ENCODE measurements at regions not wholly inside any gene's neighbourhood (a gene's known extent, or its start where the extent isn't known, plus 50 kb on each side); places are given as distances from the start of the nearest gene placed in this dataset.
A peak's percentile ranks its signal among the peaks of the same experiment; 100 is the strongest.

DNA sequence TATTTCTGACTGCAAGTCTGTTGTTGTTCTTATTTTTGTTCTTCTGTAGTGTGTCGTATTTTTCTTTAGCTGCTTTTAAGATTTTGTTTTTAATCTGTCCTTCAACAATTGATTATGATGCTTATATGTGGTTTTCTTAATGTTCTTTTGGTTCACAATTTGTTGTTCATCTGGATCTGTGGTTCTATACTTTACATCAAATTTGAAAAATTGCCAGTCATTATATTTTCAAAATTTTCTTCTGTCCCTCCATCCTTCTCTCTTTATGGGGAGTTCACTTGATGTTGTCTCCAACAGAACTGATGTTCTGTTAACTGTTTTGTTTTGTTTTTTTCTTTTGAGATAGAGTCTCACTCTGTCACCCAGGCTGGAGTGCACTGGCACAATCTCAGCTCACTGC is 378.5 kb upstream of the CD180 start:
- POLR2A ChIA-PET (ENCODE audit: partially characterized antibody): no interaction called here
- Mint-ChIP-seq H3K27me3 (peaks cover 5 to 6% of the 10 kb centered on the region in 2 donors), H3K27ac (no peak overlapping the region), H3K4me1 (no peaks in the 10 kb centered on the region), H3K9me3 (peaks cover 0 to 35% (median 22%) of the 10 kb centered on the region in 8 donors), H3K4me3 (no peak overlapping the region), H3K36me3 (peaks cover 0 to 5% of the 10 kb centered on the region in 2 donors)
- CTCF ChIA-PET (ENCODE audit: partially characterized antibody): no interaction called here
- H3K4me1 ChIP-seq (ENCODE audit: insufficient read depth, low read length): no peaks in the 10 kb centered on the region
- H3K27me3 ChIP-seq (ENCODE audit: insufficient read depth, low read length): no peaks in the 10 kb centered on the region
- intact Hi-C loops (cut with micrococcal nuclease): no loop called here
- H3K27ac ChIP-seq (ENCODE audit: low read depth, low read length): no peak overlapping the region
- no peaks in the 10 kb centered on the region for H3K36me3 ChIP-seq (ENCODE audit: insufficient read depth, low read length)
- no peaks in the 10 kb centered on the region for H3K9me3 ChIP-seq (ENCODE audit: control insufficient read depth in 1 of 2, low read length in 2 of 2)
- DNase-seq: no peak
- H3K4me3 ChIP-seq (ENCODE audit: low read length in 2 of 2): no peak overlapping the region

DNA sequence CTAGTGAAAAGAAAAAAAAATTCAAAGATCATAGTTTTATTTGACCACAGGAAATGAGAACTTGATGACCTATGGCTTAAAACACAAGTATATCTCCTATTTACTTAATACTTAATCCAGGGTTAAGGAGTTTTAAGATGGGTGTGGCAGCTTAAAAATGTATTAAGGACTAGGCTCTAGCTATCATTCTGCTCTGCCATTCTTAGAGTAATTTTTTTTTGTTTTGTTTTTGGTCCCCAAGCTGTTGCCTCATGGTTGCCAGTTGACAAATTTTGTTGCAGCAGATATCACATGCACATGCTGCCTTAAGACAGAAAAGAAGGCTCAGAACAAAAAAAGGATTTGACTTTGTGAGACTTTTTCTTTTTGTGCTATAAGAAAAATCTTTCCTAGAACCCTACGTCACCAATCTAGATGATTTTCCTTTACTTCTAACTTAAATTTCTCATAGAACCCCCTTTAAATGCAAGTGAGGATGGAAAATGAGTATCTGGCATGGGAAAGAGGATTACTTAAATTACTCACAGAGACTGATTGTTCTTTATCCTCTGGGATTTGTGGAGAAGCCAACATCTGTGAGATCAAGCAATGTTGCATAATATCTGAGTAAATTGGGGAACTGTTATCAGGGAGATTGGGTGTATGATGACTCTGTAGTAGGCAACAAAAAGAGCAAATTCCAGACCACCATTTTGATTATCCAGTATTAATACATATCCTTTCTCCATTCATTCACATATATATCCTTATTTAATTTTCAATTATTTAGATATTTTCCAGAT is 364.7 kb upstream of the CD180 start:
- Mint-ChIP-seq H3K36me3 (peaks cover 0 to 4% of the 10 kb centered on the region in 2 donors), H3K4me1 (peaks cover 0 to 2% (median 0%) of the 10 kb centered on the region in 4 donors), H3K9me3 (peaks cover 0 to 40% (median 25%) of the 10 kb centered on the region in 8 donors), H3K4me3 (no peak overlapping the region), H3K27me3 (no peaks in the 10 kb centered on the region), H3K27ac (no peak overlapping the region)
- no peak for DNase-seq
- Histone ChIP-seq H3K27ac (ENCODE audit: low read depth, low read length) (no peak overlapping the region), H3K9me3 (ENCODE audit: control insufficient read depth in 1 of 2, low read length in 2 of 2) (no peaks in the 10 kb centered on the region), H3K4me3 (ENCODE audit: low read length in 2 of 2) (no peak overlapping the region), H3K27me3 (ENCODE audit: insufficient read depth, low read length) (no peaks in the 10 kb centered on the region), H3K36me3 (ENCODE audit: insufficient read depth, low read length) (no peaks in the 10 kb centered on the region), H3K4me1 (ENCODE audit: insufficient read depth, low read length) (no peaks in the 10 kb centered on the region)
- CTCF ChIA-PET (ENCODE audit: partially characterized antibody): no interaction called here
- intact Hi-C loops (cut with micrococcal nuclease): no loop called here
- POLR2A ChIA-PET (ENCODE audit: partially characterized antibody): no interaction called here

DNA sequence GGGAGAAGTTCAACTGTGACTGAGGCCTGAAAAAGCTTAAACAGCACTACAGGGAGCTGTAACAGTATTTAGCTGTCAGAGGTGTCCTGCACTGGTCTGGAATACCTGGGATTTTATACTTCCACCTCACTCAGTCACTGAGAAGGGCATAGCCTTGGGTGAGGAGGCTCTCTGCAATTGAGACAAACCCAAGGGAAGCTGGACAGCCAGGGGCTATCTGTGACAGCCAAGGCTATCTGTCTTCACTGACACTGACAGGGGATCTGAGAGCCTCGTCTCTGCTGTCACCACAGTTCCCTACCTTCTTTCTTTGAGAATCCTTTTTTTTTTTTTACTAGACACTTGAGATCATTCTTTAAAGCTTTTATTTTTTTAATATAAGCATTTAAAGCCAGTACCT is 356.2 kb upstream of the CD180 start:
- H3K36me3 ChIP-seq (ENCODE audit: insufficient read depth, low read length): no peaks in the 10 kb centered on the region
- no peaks in the 10 kb centered on the region for H3K27me3 ChIP-seq (ENCODE audit: insufficient read depth, low read length)
- ChIA-PET CTCF (ENCODE audit: partially characterized antibody) (no interaction called here), POLR2A (ENCODE audit: partially characterized antibody) (no interaction called here)
- H3K9me3 ChIP-seq (ENCODE audit: control insufficient read depth in 1 of 2, low read length in 2 of 2): no peaks in the 10 kb centered on the region
- H3K4me1 ChIP-seq (ENCODE audit: insufficient read depth, low read length): no peaks in the 10 kb centered on the region
- H3K4me1 Mint-ChIP-seq: peaks cover 7 to 18% (median 13%) of the 10 kb centered on the region in 4 donors
- H3K9me3 Mint-ChIP-seq: peaks cover 0 to 3% (median 0%) of the 10 kb centered on the region in 8 donors
- intact Hi-C loops (cut with micrococcal nuclease): no loop called here
- H3K27me3 Mint-ChIP-seq: peaks cover 0 to 2% of the 10 kb centered on the region in 2 donors
- no peak overlapping the region for H3K4me3 Mint-ChIP-seq
- DNase-seq: no peak
- H3K36me3 Mint-ChIP-seq: no peaks in the 10 kb centered on the region
- no peak overlapping the region for H3K27ac ChIP-seq (ENCODE audit: low read depth, low read length)
- H3K4me3 ChIP-seq (ENCODE audit: low read length in 2 of 2): no peak overlapping the region
- no peak overlapping the region for H3K27ac Mint-ChIP-seq

DNA sequence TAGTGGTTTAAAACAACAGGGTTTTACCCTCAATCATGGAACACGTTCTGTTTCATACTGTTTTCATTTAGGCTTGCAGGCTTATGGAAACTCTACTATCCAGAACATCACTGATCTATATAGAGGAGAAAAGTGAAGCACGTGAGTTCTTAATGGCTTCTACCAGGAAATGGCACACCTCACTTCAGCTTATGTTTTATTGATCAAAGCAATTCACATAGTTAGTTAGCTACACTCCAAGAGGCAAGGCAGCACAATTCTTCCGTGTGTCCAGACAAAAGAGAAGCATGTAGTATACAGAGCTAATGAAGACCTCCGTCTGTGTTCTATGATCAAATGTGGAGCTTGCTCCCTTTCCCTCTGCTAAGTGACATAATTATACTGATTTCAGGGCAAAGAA is 353.3 kb upstream of the CD180 start:
- no peak for DNase-seq
- H3K27ac ChIP-seq (ENCODE audit: low read depth, low read length): no peak overlapping the region
- Mint-ChIP-seq H3K27me3 (no peaks in the 10 kb centered on the region), H3K9me3 (peaks cover 0 to 2% (median 0%) of the 10 kb centered on the region in 8 donors), H3K4me3 (no peak overlapping the region), H3K4me1 (peaks cover 11 to 20% (median 16%) of the 10 kb centered on the region in 4 donors), H3K36me3 (no peaks in the 10 kb centered on the region), H3K27ac (no peak overlapping the region)
- intact Hi-C loops (cut with micrococcal nuclease): no loop called here
- H3K27me3 ChIP-seq (ENCODE audit: insufficient read depth, low read length): no peaks in the 10 kb centered on the region
- no peak overlapping the region for H3K4me3 ChIP-seq (ENCODE audit: low read length in 2 of 2)
- H3K9me3 ChIP-seq (ENCODE audit: control insufficient read depth in 1 of 2, low read length in 2 of 2): no peaks in the 10 kb centered on the region
- H3K4me1 ChIP-seq (ENCODE audit: insufficient read depth, low read length): no peaks in the 10 kb centered on the region
- no peaks in the 10 kb centered on the region for H3K36me3 ChIP-seq (ENCODE audit: insufficient read depth, low read length)
- ChIA-PET CTCF (ENCODE audit: partially characterized antibody) (no interaction called here), POLR2A (ENCODE audit: partially characterized antibody) (interaction anchor here (0.7 kb wide), 1 partner anchor 56 kb away, joined by 3 read pairs; no protein-coding TSS in a partner anchor)

DNA sequence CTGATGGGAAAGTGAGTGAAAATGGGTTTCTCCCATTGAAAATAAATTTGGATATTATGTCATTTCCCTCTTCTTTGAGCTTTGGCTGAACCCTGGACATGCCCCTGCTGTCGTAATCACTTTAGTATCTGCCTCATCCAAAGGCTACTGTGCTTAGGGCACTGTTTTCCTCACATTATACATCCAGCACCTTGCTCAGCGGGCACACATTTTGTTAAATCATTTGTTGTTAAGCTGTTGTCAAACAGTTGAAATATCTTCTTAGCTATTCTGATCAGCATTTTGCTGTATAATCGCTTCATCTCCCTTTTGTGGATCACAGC is 352.7 kb upstream of the CD180 start:
- H3K9me3 Mint-ChIP-seq: peaks cover 0 to 2% (median 0%) of the 10 kb centered on the region in 8 donors
- Histone ChIP-seq H3K27ac (ENCODE audit: low read depth, low read length) (no peak overlapping the region), H3K4me1 (ENCODE audit: insufficient read depth, low read length) (no peaks in the 10 kb centered on the region), H3K27me3 (ENCODE audit: insufficient read depth, low read length) (no peaks in the 10 kb centered on the region), H3K36me3 (ENCODE audit: insufficient read depth, low read length) (no peaks in the 10 kb centered on the region), H3K4me3 (ENCODE audit: low read length in 2 of 2) (no peak overlapping the region), H3K9me3 (ENCODE audit: control insufficient read depth in 1 of 2, low read length in 2 of 2) (no peaks in the 10 kb centered on the region)
- H3K4me1 Mint-ChIP-seq: peaks cover 11 to 20% (median 16%) of the 10 kb centered on the region in 4 donors
- no peak for DNase-seq
- POLR2A ChIA-PET (ENCODE audit: partially characterized antibody): interaction anchor here (0.7 kb wide), 1 partner anchor 55 kb away, joined by 3 read pairs; no protein-coding TSS in a partner anchor
- CTCF ChIA-PET (ENCODE audit: partially characterized antibody): no interaction called here
- intact Hi-C loops (cut with micrococcal nuclease): no loop called here
- H3K27me3 Mint-ChIP-seq: no peaks in the 10 kb centered on the region
- peak overlapping the region in 1 of 7 donors; percentile 64 for H3K27ac Mint-ChIP-seq
- no peaks in the 10 kb centered on the region for H3K36me3 Mint-ChIP-seq
- H3K4me3 Mint-ChIP-seq: peak overlapping the region in 2 of 8 donors; percentile 33 to 57

DNA sequence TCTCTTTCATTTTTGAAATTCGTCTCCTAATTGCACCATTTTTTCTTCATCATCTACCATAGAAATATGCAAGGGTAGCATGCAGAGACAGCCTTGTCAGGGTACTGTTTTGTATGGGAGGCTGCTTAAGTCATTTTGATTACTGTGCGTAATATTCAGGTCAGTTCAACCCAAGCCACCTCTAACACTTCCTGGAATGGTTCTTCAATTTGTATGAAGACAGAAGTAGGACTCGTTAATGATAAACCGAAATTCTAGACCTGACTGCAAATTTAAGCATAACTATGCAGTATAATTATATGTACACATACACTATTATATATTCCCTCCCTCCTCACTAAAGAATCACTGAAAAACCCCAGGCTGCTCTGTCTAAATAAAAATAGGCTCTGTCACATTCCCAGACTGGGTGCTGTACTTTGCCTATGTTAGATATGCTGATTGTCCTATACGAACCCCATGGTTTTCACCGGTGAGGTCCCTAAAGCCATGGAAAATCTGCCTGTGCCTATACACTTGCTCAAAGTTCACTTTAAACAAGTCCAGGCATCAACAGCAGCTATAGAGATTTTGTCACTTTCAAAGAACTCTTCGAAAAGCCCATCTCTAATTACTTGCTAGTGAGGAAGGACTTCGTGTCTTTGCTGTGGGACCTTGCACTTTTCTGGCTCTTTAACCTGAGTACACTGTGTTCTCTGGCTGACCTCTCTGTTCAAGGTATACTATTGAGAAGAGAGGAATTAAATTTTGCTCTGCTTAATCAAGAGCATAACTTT is 352.1 kb upstream of the CD180 start:
- Histone ChIP-seq H3K4me3 (ENCODE audit: low read length in 2 of 2) (no peak overlapping the region), H3K36me3 (ENCODE audit: insufficient read depth, low read length) (no peaks in the 10 kb centered on the region), H3K4me1 (ENCODE audit: insufficient read depth, low read length) (no peaks in the 10 kb centered on the region), H3K9me3 (ENCODE audit: control insufficient read depth in 1 of 2, low read length in 2 of 2) (no peaks in the 10 kb centered on the region), H3K27me3 (ENCODE audit: insufficient read depth, low read length) (no peaks in the 10 kb centered on the region), H3K27ac (ENCODE audit: low read depth, low read length) (no peak overlapping the region)
- H3K27me3 Mint-ChIP-seq: no peaks in the 10 kb centered on the region
- peaks cover 11 to 20% (median 16%) of the 10 kb centered on the region in 4 donors for H3K4me1 Mint-ChIP-seq
- intact Hi-C loops (cut with micrococcal nuclease): no loop called here
- no peak for DNase-seq
- peak overlapping the region in 2 of 7 donors; percentile 31 to 40 for H3K27ac Mint-ChIP-seq
- ChIA-PET CTCF (ENCODE audit: partially characterized antibody) (no interaction called here), POLR2A (ENCODE audit: partially characterized antibody) (interaction anchor here (0.7 kb wide), 1 partner anchor 54 kb away, joined by 3 read pairs; no protein-coding TSS in a partner anchor)
- H3K9me3 Mint-ChIP-seq: peaks cover 0 to 2% (median 0%) of the 10 kb centered on the region in 8 donors
- H3K4me3 Mint-ChIP-seq: peak overlapping the region in 7 of 8 donors; percentile 55 to 72 (median 67)
- no peaks in the 10 kb centered on the region for H3K36me3 Mint-ChIP-seq

DNA sequence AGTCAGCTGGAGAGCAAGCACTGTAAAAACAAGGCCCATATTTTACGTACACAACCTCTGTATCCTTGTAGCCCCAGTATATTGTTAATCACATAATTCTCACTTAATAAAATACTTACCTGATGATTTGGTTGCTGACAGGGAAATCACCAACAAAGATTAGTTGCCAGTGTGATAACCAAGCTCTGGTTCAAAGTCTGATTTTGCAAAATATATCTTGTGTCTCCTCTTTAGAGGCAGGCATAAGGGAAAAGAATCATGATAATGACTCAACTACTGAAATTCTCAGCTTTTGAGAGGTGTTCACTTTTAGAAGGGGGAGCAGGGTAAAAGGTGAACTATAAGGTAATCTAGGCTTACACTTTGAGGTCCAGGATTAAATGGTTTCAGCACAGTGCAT is 351.1 kb upstream of the CD180 start:
- peak overlapping the region in 4 of 8 donors; percentile 35 to 47 (median 45) for H3K4me3 Mint-ChIP-seq
- CTCF ChIA-PET (ENCODE audit: partially characterized antibody): no interaction called here
- no peak for DNase-seq
- POLR2A ChIA-PET (ENCODE audit: partially characterized antibody): interaction anchor here (1.1 kb wide), 1 partner anchor 9 kb away, joined by 4 read pairs; no protein-coding TSS in a partner anchor
- H3K9me3 ChIP-seq (ENCODE audit: control insufficient read depth in 1 of 2, low read length in 2 of 2): no peaks in the 10 kb centered on the region
- no peaks in the 10 kb centered on the region for H3K27me3 ChIP-seq (ENCODE audit: insufficient read depth, low read length)
- no peak overlapping the region for H3K27ac ChIP-seq (ENCODE audit: low read depth, low read length)
- no peaks in the 10 kb centered on the region for H3K36me3 Mint-ChIP-seq
- peak overlapping the region in 1 of 7 donors; percentile 1 for H3K27ac Mint-ChIP-seq
- peaks cover 0 to 2% (median 0%) of the 10 kb centered on the region in 8 donors for H3K9me3 Mint-ChIP-seq
- H3K36me3 ChIP-seq (ENCODE audit: insufficient read depth, low read length): no peaks in the 10 kb centered on the region
- H3K4me1 Mint-ChIP-seq: peaks cover 11 to 20% (median 16%) of the 10 kb centered on the region in 4 donors
- H3K4me3 ChIP-seq (ENCODE audit: low read length in 2 of 2): no peak overlapping the region
- intact Hi-C loops (cut with micrococcal nuclease): no loop called here
- H3K27me3 Mint-ChIP-seq: no peaks in the 10 kb centered on the region
- H3K4me1 ChIP-seq (ENCODE audit: insufficient read depth, low read length): no peaks in the 10 kb centered on the region
